Subcutaneous abdominal adipose tissue (tissue), 5 donors: ENCODE measurements at regions not wholly inside any gene's neighbourhood (a gene's known extent, or its start where the extent isn't known, plus 50 kb on each side); places are given as distances from the start of the nearest gene placed in this dataset.

Experiments used
- H3K27ac ChIP-seq: one replicate; pipeline ENCODE4 v1.7.0; 2013; ENCODE audit warnings: low read depth, mild to moderate bottlenecking, inconsistent platforms, low read length, moderate library complexity
- H3K27me3 ChIP-seq, 5 donors: one replicate each; pipeline ENCODE4 v1.7.0; 2013; ENCODE audit warnings: low read length in 5 of 5, inconsistent platforms in 1 of 5; ENCODE audit not compliant: control insufficient read depth in 5 of 5, insufficient read depth in 4 of 5
- H3K36me3 ChIP-seq, 5 donors: one replicate each; pipeline ENCODE4 v1.7.0; 2013; ENCODE audit warnings: low read length in 5 of 5; ENCODE audit not compliant: control insufficient read depth in 5 of 5, insufficient read depth in 5 of 5
- H3K4me1 ChIP-seq, 5 donors: one replicate each; pipeline ENCODE4 v1.7.0; 2013; ENCODE audit warnings: low read length in 5 of 5, mild to moderate bottlenecking in 3 of 5, moderate library complexity in 1 of 5; ENCODE audit not compliant: control insufficient read depth in 5 of 5, insufficient read depth in 5 of 5
- H3K4me3 ChIP-seq, 5 donors: one replicate each; pipeline ENCODE4 v1.7.0; 2013; ENCODE audit warnings: low read length in 5 of 5, low read depth in 1 of 5
- H3K9ac ChIP-seq, 5 donors: one replicate each; pipeline ENCODE4 v1.7.0; 2013; ENCODE audit warnings: low read length in 5 of 5, mild to moderate bottlenecking in 4 of 5, moderate library complexity in 3 of 5
- H3K9me3 ChIP-seq, 5 donors: one replicate each; pipeline ENCODE4 v1.7.0; 2013; ENCODE audit warnings: low read length in 5 of 5; ENCODE audit not compliant: control insufficient read depth in 5 of 5
- donor health status: healthy.
- donor health status: healthy.
- donor health status: healthy.
- donor health status: healthy.
- donor health status: healthy.

DNA sequence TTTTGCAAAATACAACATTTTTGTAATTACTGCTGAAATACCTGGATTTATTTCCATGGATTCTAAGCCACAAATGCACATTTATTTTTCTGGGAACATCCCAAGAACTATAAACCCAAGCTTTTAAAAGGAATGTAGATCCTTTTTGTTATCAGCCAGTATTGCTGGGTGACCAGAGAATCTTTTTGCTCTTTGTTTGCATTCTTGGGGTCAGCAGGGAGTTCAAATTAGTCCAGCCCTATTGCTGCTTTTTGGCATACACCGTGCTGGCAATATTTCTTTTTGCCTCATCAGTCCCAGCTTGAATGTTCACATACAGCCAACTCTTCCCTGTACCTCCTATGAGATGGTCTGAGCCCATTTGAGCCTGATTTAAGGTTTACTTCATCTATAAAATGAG is 155.2 kb upstream of the CNR1 start:
- Histone ChIP-seq H3K36me3 (no peaks in the 10 kb centered on the region), H3K9me3 (no peaks in the 10 kb centered on the region), H3K27me3 (no peaks in the 10 kb centered on the region), H3K27ac (no peak overlapping the region), H3K4me1 (no peaks in the 10 kb centered on the region), H3K4me3 (no peak overlapping the region), H3K9ac (no peak overlapping the region)

DNA sequence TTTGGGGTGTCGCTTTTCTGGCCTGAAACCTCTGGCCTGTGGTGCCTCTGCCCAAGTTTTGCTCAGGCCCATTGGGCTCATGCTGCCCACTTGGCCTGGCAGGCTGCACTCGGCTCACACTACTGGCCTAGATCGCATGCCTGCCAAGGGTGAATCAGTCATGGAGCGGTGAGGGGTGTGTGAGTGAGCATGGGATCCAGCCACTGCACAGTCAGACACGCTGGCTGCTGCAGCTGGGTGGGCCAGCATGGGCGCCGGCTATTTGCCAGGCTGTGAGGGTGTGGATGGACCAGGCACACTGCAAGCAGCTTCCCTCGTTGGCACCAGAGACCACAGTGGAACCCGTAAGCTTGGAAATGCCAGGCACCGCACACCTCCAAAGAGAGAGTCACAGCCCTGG is 145.4 kb upstream of the CNR1 start:
- Histone ChIP-seq H3K27ac (no peak overlapping the region), H3K9ac (no peak overlapping the region), H3K9me3 (no peaks in the 10 kb centered on the region), H3K36me3 (no peaks in the 10 kb centered on the region), H3K27me3 (peaks cover 0 to 6% (median 0%) of the 10 kb centered on the region in 5 donors), H3K4me3 (no peak overlapping the region), H3K4me1 (no peaks in the 10 kb centered on the region)

DNA sequence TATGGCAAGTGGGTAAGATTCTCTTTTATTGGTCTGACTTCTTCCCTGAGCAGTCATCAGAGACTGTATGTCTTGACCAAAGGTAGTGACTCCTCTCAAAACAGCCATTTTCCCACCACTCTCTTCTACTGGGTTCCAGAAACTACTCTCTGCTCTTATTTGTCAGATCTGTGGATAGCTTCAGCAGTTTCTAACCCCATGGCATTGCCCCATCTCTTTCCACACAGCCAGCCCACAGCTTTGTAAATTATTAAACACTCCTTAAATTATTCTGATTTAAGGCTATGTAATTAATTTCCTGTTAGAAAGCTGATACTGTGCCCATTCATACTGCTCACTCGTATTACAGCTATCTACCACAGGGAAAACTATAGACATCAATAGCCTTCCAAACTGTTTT is 138.4 kb upstream of the CNR1 start:
- H3K4me1 ChIP-seq, result peaks cover 0 to 9% (median 5%) of the 10 kb centered on the region in 5 donors
- H3K9me3 ChIP-seq, result no peaks in the 10 kb centered on the region
- no peak overlapping the region for H3K9ac ChIP-seq
- H3K27ac ChIP-seq, result no peak overlapping the region
- no peak overlapping the region for H3K4me3 ChIP-seq
- H3K36me3 ChIP-seq, result no peaks in the 10 kb centered on the region
- no peaks in the 10 kb centered on the region for H3K27me3 ChIP-seq

DNA sequence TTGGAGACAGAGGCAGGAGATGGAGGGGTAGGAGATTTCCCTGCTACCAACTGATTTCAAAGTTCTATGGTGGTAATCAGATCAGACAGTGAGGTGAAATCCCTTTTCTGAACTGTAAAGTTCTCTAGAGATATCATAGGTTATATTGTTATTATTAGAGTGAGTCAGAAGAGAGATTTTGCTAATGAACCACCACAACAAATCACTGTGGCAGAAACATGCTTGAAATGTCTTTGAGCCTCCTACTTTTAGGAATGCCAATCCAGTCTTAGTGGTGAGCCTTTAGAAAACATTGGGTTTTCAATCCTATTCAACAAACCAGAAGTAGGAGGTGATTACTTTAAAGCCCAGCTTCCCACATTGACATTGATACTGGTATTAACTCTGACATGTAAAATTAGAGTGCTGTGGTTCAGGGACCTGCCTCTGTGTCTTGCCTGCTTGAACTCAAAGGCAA is 136.7 kb upstream of the CNR1 start:
- Histone ChIP-seq H3K4me1 (peaks cover 0 to 9% (median 5%) of the 10 kb centered on the region in 5 donors), H3K36me3 (no peaks in the 10 kb centered on the region), H3K27me3 (no peaks in the 10 kb centered on the region), H3K4me3 (no peak overlapping the region), H3K27ac (no peak overlapping the region), H3K9me3 (no peaks in the 10 kb centered on the region), H3K9ac (no peak overlapping the region)

DNA sequence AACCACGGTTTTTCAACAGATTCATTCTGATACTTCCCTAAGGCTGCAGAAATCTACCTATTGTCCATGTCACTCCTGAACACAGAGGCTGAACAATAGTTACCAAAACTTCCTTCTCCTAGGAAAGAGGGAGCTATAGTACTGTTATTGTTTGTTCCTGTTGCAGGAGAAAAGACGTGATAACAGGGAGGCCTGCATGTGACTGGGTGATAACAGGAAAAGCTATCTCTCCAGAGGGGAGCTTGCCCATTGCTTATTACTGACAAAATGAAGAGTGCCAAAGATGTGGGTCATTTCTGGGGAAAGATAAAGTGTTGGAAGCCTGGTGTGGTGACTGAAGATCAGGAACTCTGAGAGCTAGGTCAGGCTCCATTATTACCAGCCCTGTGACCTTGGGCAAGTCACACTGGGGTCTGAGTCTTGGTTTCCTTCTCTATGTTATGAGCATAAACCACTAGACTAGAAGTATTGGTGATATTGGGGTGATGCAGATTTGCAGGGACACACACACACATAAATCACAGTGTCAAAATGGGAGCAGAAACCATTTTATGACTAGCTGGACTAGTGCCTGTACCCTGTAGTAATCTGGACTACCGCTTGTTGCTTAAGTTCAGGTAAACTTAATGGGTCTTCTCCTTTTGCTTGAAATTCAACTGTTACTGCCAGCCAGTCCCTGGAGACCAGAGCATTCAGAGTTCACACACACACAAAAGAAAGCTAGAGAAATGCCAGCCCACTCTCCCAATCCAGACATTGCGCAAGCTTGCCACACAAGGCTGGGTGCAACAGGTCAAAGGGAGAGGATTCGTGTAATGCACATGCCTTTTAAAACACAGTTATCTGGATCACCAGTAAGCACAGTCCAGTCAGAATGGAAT is 136.0 kb upstream of the CNR1 start:
- Histone ChIP-seq H3K9me3 (no peaks in the 10 kb centered on the region), H3K36me3 (no peaks in the 10 kb centered on the region)

DNA sequence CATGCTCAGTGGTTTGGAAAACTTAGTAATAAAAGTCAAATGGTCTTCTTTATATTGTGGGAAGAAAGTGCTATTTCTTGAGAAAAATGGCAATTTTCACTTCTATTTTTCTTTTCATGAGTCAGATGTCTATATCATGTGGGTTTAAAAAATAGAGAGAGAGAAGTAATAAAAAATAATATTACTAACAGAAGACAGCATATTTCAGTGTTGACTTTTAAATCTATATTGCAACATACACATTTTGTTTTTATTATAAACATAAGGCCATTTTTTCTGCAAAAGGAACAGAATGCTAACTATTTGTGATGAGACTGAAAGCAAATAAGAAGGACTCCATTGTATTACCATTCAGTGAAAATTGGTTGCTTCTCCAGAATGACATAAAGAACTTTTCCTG is 135.1 kb upstream of the CNR1 start:
- no peaks in the 10 kb centered on the region for H3K27me3 ChIP-seq
- H3K4me1 ChIP-seq, result peaks cover 0 to 9% (median 5%) of the 10 kb centered on the region in 5 donors
- H3K9me3 ChIP-seq, result no peaks in the 10 kb centered on the region
- H3K27ac ChIP-seq, result no peak overlapping the region
- no peak overlapping the region for H3K9ac ChIP-seq
- H3K36me3 ChIP-seq, result no peaks in the 10 kb centered on the region
- no peak overlapping the region for H3K4me3 ChIP-seq

More for the DNA sequence above, 136.0 kb upstream of the CNR1 start:
- H3K27me3 ChIP-seq, result no peaks in the 10 kb centered on the region
- H3K27ac ChIP-seq, result no peak overlapping the region
- H3K4me3 ChIP-seq, result no peak overlapping the region
- H3K9ac ChIP-seq, result no peak overlapping the region
- peaks cover 0 to 9% (median 5%) of the 10 kb centered on the region in 5 donors for H3K4me1 ChIP-seq

DNA sequence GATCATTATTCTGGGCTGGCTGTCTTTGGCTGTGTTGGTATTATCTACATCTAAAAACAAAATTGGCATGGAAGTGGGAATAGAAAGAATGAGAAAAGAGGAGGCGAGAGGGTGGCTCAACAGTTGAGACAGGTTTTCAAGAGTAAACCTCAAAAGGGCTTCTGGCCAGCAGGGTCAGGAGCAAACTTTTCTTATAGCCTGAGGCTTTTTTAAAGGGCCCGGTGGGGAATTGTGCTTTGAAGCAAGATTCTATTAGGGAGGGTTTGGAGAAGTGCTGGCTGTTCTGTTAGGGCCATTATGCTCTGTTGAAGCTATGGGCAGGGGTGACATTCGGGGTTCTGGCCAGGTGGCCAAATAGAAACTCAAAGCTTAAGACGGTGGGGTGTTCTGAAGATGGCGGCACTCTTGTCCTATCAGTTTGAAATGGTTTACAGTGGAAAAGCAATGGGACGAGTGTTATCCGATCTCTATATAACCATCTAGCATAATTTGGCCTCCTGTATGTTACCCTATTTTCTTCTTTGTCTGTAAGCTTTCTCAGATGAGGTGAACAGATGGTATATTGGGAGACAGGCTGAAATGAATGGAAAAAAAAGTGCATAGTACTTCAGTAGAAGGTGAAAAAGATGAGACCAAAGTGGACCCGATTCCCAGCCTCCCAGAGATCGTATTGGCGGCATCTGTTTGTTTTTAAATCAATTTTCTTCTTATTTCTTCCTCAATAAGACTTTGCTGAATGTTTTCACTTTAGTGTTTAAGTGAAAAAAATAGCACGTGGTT is 132.1 kb upstream of the CNR1 start:
- Histone ChIP-seq H3K27ac (no peak overlapping the region), H3K4me3 (no peak overlapping the region), H3K9ac (no peak overlapping the region), H3K36me3 (no peaks in the 10 kb centered on the region), H3K27me3 (no peaks in the 10 kb centered on the region), H3K4me1 (peaks cover 0 to 9% (median 5%) of the 10 kb centered on the region in 5 donors), H3K9me3 (no peaks in the 10 kb centered on the region)

DNA sequence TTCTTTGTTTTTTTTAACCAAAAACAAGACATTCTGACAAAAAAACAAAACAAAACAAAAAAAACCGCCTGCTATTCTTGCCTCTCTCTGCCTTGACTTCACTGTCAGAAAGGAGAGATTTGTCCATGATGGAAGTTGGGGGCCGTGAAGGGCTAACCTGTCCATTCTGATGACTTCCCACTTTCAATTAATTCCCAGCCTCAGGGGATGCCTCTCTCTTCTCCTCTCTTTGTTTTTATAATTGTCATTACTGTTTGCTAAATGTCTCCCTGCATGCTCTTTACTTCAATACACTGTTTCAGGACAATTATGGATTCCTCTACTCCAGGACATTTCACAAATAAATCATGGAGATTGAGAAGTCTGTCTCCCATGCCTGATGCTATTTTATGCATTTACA is 130.5 kb upstream of the CNR1 start:
- no peak overlapping the region for H3K27ac ChIP-seq
- no peaks in the 10 kb centered on the region for H3K9me3 ChIP-seq
- H3K9ac ChIP-seq, result no peak overlapping the region
- H3K27me3 ChIP-seq, result no peaks in the 10 kb centered on the region
- no peak overlapping the region for H3K4me3 ChIP-seq
- no peaks in the 10 kb centered on the region for H3K36me3 ChIP-seq
- H3K4me1 ChIP-seq, result no peaks in the 10 kb centered on the region

DNA sequence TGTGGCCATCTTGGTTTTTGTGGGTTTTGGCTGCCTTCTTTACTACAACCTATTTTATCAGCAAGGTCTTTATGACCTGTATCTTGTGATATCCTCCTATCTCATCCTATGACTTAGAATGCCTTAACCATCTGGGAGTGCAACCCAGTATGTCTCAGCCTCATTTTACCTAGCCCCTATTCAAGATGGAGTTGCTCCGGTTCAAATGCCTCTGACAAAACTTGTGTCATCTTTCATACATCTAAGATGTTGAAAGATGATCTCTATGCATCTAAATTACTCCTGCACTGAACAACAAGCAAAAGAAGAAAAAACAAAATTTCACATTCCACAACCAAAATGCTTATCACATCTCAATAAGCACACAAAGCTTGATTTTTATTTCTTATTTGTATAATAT is 129.5 kb upstream of the CNR1 start:
- Histone ChIP-seq H3K27me3 (no peaks in the 10 kb centered on the region), H3K9me3 (peaks cover 0 to 2% (median 0%) of the 10 kb centered on the region in 5 donors), H3K27ac (no peak overlapping the region), H3K9ac (no peak overlapping the region), H3K36me3 (no peaks in the 10 kb centered on the region), H3K4me1 (no peaks in the 10 kb centered on the region), H3K4me3 (no peak overlapping the region)

DNA sequence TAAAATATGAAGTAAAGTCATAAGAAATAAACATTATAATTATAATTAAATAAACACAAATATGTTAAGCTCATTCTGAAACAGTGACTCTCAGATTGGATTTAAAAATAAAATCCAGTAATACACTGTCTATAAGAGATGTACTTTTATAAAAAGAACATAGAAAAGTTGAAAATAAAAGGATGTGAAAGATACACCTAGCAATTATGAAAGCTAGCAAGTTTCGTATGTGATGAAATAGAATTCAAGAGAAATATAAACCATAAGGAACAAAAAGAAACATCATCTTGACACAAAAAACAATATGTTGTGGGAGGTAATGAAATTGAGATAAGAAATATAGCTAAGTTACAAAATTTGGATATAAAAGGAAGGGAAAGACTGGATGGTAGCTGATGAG is 128.6 kb upstream of the CNR1 start:
- H3K36me3 ChIP-seq, result no peaks in the 10 kb centered on the region
- no peaks in the 10 kb centered on the region for H3K4me1 ChIP-seq
- H3K27ac ChIP-seq, result no peak overlapping the region
- H3K9ac ChIP-seq, result no peak overlapping the region
- no peak overlapping the region for H3K4me3 ChIP-seq
- H3K27me3 ChIP-seq, result no peaks in the 10 kb centered on the region
- peaks cover 0 to 5% (median 0%) of the 10 kb centered on the region in 5 donors for H3K9me3 ChIP-seq
